ENCODE measurements at regions not wholly inside any gene's neighbourhood (a gene's known extent, or its start where the extent isn't known, plus 50 kb on each side); places are given as distances from the start of the nearest gene placed in this dataset.
A peak's percentile ranks its signal among the peaks of the same experiment; 100 is the strongest.

DNA sequence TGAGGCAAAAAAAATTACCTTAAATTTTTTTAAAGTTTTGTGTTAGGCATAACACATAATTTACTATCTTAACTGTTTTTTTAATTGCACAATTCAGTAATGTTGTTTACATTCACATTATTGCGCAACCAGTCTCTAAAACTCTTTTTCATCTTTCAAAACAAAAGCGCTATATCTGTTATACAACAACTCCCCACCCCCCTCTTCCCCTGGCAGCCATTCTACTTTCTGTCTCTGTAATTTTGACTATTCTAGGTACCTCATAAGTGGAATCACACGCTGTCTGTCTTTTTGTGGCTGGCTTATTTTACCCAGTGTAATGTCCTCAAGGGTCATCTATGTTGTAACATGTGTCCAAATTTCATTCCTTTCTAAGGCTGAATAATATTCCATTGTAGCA lies 241.5 kb upstream of the DMRT1 start:
- no peak for DNase-seq (ENCODE audit: low spot score)
- CTCF ChIA-PET, result no interaction called here
- POLR2A ChIA-PET (ENCODE audit: low non-redundant PET), result no interaction called here
- TF ChIP-seq, protein P1, sequence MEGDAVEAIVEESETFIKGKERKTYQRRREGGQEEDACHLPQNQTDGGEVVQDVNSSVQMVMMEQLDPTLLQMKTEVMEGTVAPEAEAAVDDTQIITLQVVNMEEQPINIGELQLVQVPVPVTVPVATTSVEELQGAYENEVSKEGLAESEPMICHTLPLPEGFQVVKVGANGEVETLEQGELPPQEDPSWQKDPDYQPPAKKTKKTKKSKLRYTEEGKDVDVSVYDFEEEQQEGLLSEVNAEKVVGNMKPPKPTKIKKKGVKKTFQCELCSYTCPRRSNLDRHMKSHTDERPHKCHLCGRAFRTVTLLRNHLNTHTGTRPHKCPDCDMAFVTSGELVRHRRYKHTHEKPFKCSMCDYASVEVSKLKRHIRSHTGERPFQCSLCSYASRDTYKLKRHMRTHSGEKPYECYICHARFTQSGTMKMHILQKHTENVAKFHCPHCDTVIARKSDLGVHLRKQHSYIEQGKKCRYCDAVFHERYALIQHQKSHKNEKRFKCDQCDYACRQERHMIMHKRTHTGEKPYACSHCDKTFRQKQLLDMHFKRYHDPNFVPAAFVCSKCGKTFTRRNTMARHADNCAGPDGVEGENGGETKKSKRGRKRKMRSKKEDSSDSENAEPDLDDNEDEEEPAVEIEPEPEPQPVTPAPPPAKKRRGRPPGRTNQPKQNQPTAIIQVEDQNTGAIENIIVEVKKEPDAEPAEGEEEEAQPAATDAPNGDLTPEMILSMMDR (conservative IDR thresholded peaks at IDR 0.05; ENCODE audit: low read depth), result no peak
- no peak overlapping the region for H3K27ac ChIP-seq

DNA sequence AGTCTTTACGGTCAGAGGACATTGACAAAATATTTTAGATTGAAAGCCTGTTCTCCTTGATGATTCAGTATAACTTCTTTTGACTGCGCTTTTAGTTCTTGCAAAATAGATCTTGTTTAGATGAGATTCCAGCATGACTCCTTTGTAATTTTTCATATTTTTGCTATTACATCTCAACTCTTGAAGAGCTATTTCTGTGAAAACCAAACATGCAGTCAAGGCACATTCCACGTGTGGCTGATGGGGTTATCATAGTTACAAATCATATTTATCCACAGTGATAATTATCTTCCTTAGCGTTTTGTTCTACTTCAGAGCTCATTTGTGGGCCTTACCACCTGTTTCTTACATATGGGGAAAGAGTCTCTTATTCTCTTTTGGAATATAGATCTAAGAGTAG lies 238.8 kb upstream of the DMRT1 start:
- TF ChIP-seq, protein P1 (conservative IDR thresholded peaks at IDR 0.05; ENCODE audit: low read depth), result no peak
- no peak overlapping the region for H3K27ac ChIP-seq
- CTCF ChIA-PET, result interaction anchor here (0.6 kb wide), 1 partner anchor 90 kb away, joined by 3 read pairs; no protein-coding TSS in a partner anchor
- DNase-seq (ENCODE audit: low spot score), result no peak
- POLR2A ChIA-PET (ENCODE audit: low non-redundant PET), result no interaction called here

DNA sequence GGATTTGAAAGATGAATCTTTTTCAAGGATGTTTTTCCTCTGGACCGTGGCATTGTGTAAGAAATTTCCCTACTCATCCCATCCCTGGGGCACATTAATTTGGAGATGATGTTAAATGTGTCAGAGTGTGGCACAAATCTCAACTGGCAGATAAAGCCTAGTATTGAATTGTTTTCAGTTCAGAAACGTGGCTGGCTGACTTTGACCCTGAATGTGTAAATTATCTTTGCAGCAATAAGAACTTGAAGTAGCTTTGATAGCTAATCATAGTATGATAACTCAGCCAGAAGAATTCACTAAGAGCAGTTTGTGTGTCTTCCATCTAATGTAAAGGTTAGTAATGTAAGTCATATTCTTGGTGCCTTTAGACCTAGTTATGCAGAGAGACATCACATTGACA lies 238.4 kb upstream of the DMRT1 start:
- TF ChIP-seq, protein P1 (conservative IDR thresholded peaks at IDR 0.05; ENCODE audit: low read depth), result no peak
- H3K27ac ChIP-seq, result no peak overlapping the region
- ChIA-PET CTCF (interaction anchor here (0.6 kb wide), 1 partner anchor 89 kb away, joined by 3 read pairs; no protein-coding TSS in a partner anchor), POLR2A (ENCODE audit: low non-redundant PET) (no interaction called here)
- DNase-seq (ENCODE audit: low spot score), result no peak

- TF ChIP-seq, protein P1 (conservative IDR thresholded peaks at IDR 0.05; ENCODE audit: low read depth), result no peak
- DNase-seq (ENCODE audit: low spot score), result peak; percentile 57
- CTCF ChIA-PET, result interaction anchor here (0.6 to 0.7 kb wide), 2 partner anchors 80 to 260 kb away, joined by 3 to 4 read pairs; no protein-coding TSS in a partner anchor
- peak overlapping the region; percentile 88 for H3K27ac ChIP-seq
- POLR2A ChIA-PET (ENCODE audit: low non-redundant PET), result no interaction called here
These were observed 234.1 kb upstream of the DMRT1 start for GRCh38 chr9:607417-607816.

GRCh38 chr9:613771-614347 lies 227.6 kb upstream of the DMRT1 start:
- DNase-seq (ENCODE audit: low spot score), result peak; percentile 46
- TF ChIP-seq, protein P1 (conservative IDR thresholded peaks at IDR 0.05; ENCODE audit: low read depth), result peak; percentile 89
- CTCF ChIA-PET, result interaction anchor here (0.7 to 1.5 kb wide), 3 partner anchors 93 to 226 kb away, joined by 3 to 5 read pairs (median 4); no protein-coding TSS in a partner anchor
- peak overlapping the region; percentile 74 for H3K27ac ChIP-seq
- POLR2A ChIA-PET (ENCODE audit: low non-redundant PET), result no interaction called here

- H3K27ac ChIP-seq, result peak overlapping the region; percentile 74
- POLR2A ChIA-PET (ENCODE audit: low non-redundant PET), result no interaction called here
- no peak for DNase-seq (ENCODE audit: low spot score)
- TF ChIP-seq, protein P1 (conservative IDR thresholded peaks at IDR 0.05; ENCODE audit: low read depth), result no peak
- CTCF ChIA-PET, result interaction anchor here (0.7 kb wide), 1 partner anchor 209 kb away, joined by 5 read pairs; no protein-coding TSS in a partner anchor
These were observed 227.1 kb upstream of the DMRT1 start for GRCh38 chr9:614431-614830.
